Endothelial cell of umbilical vein (primary cell): ENCODE measurements at regions not wholly inside any gene's neighbourhood (a gene's known extent, or its start where the extent isn't known, plus 50 kb on each side); places are given as distances from the start of the nearest gene placed in this dataset.

ENCODE experiments used
- BruUV-seq: library from RNA; stranded (reverse); fragments of 400-500 nt; replicated peaks from 2 replicates; lab custom pipeline; 2021; lab: Mats Ljungman, UMichigan
- CTCF ChIA-PET: fragments of 300-600, 350-600 bp; sonication (Branson Sonifier 250); formaldehyde crosslinking; loops from one replicate; lab custom pipeline; 2021; ENCODE audit warnings: antibody characterized with exemption, inconsistent platforms; lab: Charles Lee
- POLR2A ChIA-PET: fragments of 300-600, 350-600 bp; sonication (Branson Sonifier 250); formaldehyde crosslinking; loops from one replicate; lab custom pipeline; 2021; ENCODE audit warnings: antibody characterized with exemption, inconsistent platforms; lab: Charles Lee
- DNase-seq: peaks from one replicate; pipeline ENCODE4 v3.0.0-alpha.2; 2011; ENCODE audit warnings: low read depth, low spot score
- FAIRE-seq: peaks from 2 replicates; lab custom pipeline; 2011; peaks lifted over from hg19 to GRCh38; lab: Jason Lieb, UNC
- H2AFZ ChIP-seq: 2 replicates; pipeline ENCODE4 v1.6.0; 2012; ENCODE audit warnings: low read depth, low read length, control low read depth, inconsistent platforms
- H3K27ac ChIP-seq: 2 replicates; pipeline ENCODE4 v1.5.1; 2011; ENCODE audit warnings: low read depth, mild to moderate bottlenecking, control low read depth, low read length, moderate library complexity; ENCODE audit not compliant: insufficient read depth
- H3K27me3 ChIP-seq, 2 experiments: 2 replicates each; pipeline versions ENCODE4 v1.6.0 to v1.6.1; 2011; ENCODE audit warnings: low read length in 2 of 2, mixed read lengths in 1 of 2; ENCODE audit not compliant: control insufficient read depth in 2 of 2, insufficient read depth in 2 of 2
- H3K36me3 ChIP-seq, 2 experiments: 2 replicates in 1 of 2; 3 replicates in 1 of 2; pipeline ENCODE4 v1.5.1; 2011; ENCODE audit warnings: low read length in 2 of 2, mild to moderate bottlenecking in 1 of 2, moderate library complexity in 1 of 2; ENCODE audit not compliant: control insufficient read depth in 2 of 2, insufficient read depth in 2 of 2; ENCODE audit errors: extremely low read depth in 1 of 2
- H3K4me1 ChIP-seq: 3 replicates; pipeline ENCODE4 v1.5.1; 2011; ENCODE audit warnings: mild to moderate bottlenecking, low read length; ENCODE audit not compliant: control insufficient read depth, insufficient read depth; ENCODE audit errors: extremely low read depth
- H3K4me2 ChIP-seq: 2 replicates; pipeline ENCODE4 v1.6.1; 2011; ENCODE audit warnings: low read length, control low read depth, mixed read lengths; ENCODE audit not compliant: insufficient read depth
- H3K4me3 ChIP-seq, 3 experiments: fragments of 200-600 bp in 1 of 3; sonication (generic), shearing (Covaris generic) in 1 of 3; replicated peaks in 1 of 3; 2 replicates each; pipeline ENCODE4 v1.5.1; 2011 to 2016; ENCODE audit warnings: control low read depth in 3 of 3, low read length in 3 of 3, mild to moderate bottlenecking in 2 of 3, inconsistent platforms in 1 of 3, low read depth in 1 of 3, moderate library complexity in 1 of 3; ENCODE audit not compliant: insufficient read depth in 1 of 3
- H3K79me2 ChIP-seq: 2 replicates; pipeline ENCODE4 v1.6.0; 2012; ENCODE audit warnings: low read length, inconsistent platforms; ENCODE audit not compliant: control insufficient read depth, insufficient read depth
- H3K9ac ChIP-seq: replicated peaks from 2 replicates; pipeline ENCODE3; 2011; ENCODE audit warnings: low read length, control low read depth; ENCODE audit not compliant: insufficient read depth; ENCODE audit errors: extremely low read depth
- H3K9me1 ChIP-seq: replicated peaks from 3 replicates; pipeline ENCODE4 v1.6.0; 2011; ENCODE audit warnings: mild to moderate bottlenecking, low read length; ENCODE audit not compliant: control insufficient read depth, insufficient read depth; ENCODE audit errors: extremely low read depth
- H3K9me3 ChIP-seq: replicated peaks from 2 replicates; pipeline ENCODE4 v1.5.1; 2012; ENCODE audit warnings: low read length, inconsistent platforms; ENCODE audit not compliant: control insufficient read depth, insufficient read depth
- H4K20me1 ChIP-seq: replicated peaks from 2 replicates; pipeline ENCODE3; 2011; ENCODE audit warnings: mild to moderate bottlenecking, low read length; ENCODE audit not compliant: control insufficient read depth, insufficient read depth; ENCODE audit errors: extremely low read depth
- CTCF ChIP-seq, 2 donors: IDR thresholded peaks; 1 replicate in 1 of 2; 2 replicates in 1 of 2; pipeline ENCODE4 v1.5.1; 2011; ENCODE audit warnings: low read length in 2 of 2, mild to moderate bottlenecking in 2 of 2, moderate library complexity in 2 of 2, control low read depth in 1 of 2, inconsistent platforms in 1 of 2, low read depth in 1 of 2; ENCODE audit not compliant: insufficient read depth in 1 of 2; ENCODE audit errors: extremely low read depth in 1 of 2
- EZH2 ChIP-seq: IDR thresholded peaks from 2 replicates; pipeline ENCODE4 v1.6.1; 2012; ENCODE audit warnings: borderline replicate concordance, low read depth, mild to moderate bottlenecking, moderate library complexity, low read length, inconsistent platforms; ENCODE audit not compliant: severe bottlenecking
- FOS ChIP-seq: IDR thresholded peaks from 2 replicates; pipeline ENCODE4 v1.6.1; 2011; ENCODE audit warnings: mild to moderate bottlenecking, low read length, moderate library complexity, borderline replicate concordance; ENCODE audit not compliant: insufficient read depth
- GATA2 ChIP-seq: IDR thresholded peaks from 2 replicates; pipeline ENCODE4 v1.7.0; 2011; ENCODE audit warnings: low read depth, mild to moderate bottlenecking, moderate library complexity, mixed read lengths, low read length; ENCODE audit not compliant: insufficient read length, insufficient read depth
- JUN ChIP-seq: IDR thresholded peaks from 2 replicates; pipeline ENCODE4 v1.6.1; 2011; ENCODE audit warnings: borderline replicate concordance, low read depth; ENCODE audit not compliant: insufficient read length, insufficient read depth
- MAX ChIP-seq: IDR thresholded peaks from 2 replicates; pipeline ENCODE4 v1.6.1; 2011; ENCODE audit not compliant: insufficient read depth, insufficient read length
- MYC ChIP-seq: IDR thresholded peaks from one replicate; pipeline ENCODE4 v1.6.1; 2011; ENCODE audit warnings: mild to moderate bottlenecking, low read depth, low read length
- POLR2A ChIP-seq: IDR thresholded peaks from 2 replicates; pipeline ENCODE4 v1.6.1; 2012; ENCODE audit warnings: low read depth, mild to moderate bottlenecking, control low read depth, low read length
- POLR2AphosphoS5 ChIP-seq: IDR thresholded peaks from 2 replicates; pipeline ENCODE4 v1.6.1; 2012; ENCODE audit warnings: low read depth, mild to moderate bottlenecking, control low read depth, low read length, moderate library complexity; ENCODE audit not compliant: insufficient read depth
- dilution Hi-C: fragments of 300-500 bp; cut with MboI; formaldehyde crosslinking; loops from one replicate; pipeline ENCODE4 v1.15.0; 2019; ENCODE audit warnings: low sequenced_read_pairs; ENCODE audit not compliant: extremely low pct_ligation_motif_present
- intact Hi-C: fragments of 100-400 bp; cut with micrococcal nuclease; formaldehyde crosslinking; loops from one replicate; pipeline ENCODE4 v1.10.0; 2022

GRCh38 chr12:75646329-75647210 lies 135.2 kb upstream of the KRR1 start:
- Histone ChIP-seq H3K27me3 (no peaks in the 10 kb centered on the region), H3K36me3 (no peaks in the 10 kb centered on the region), H4K20me1 (no peaks in the 10 kb centered on the region), H3K79me2 (no peaks in the 10 kb centered on the region), H2AFZ (no peak overlapping the region), H3K4me3 (no peak overlapping the region), H3K9me1 (no peaks in the 10 kb centered on the region), H3K9me3 (no peaks in the 10 kb centered on the region), H3K4me1 (no peaks in the 10 kb centered on the region), H3K9ac (no peak overlapping the region), H3K27ac (no peak overlapping the region), H3K4me2 (no peak overlapping the region)
- TF ChIP-seq MYC (no peak), CTCF (IDR thresholded peaks at IDR 0.05; ENCODE audit: extremely low read depth in 1 of 2, insufficient read depth in 1 of 2, low read depth in 1 of 2, low read length in 2 of 2) (no peak), JUN (no peak), POLR2AphosphoS5 (no peak), FOS (no peak), POLR2A (no peak), GATA2 (no peak), EZH2 (no peak), MAX (no peak)
- dilution Hi-C loops, result no loop called here
- no peak for DNase-seq
- BruUV-seq, result no TSS peak
- FAIRE-seq, result no peak
- POLR2A ChIA-PET, result no interaction called here
- CTCF ChIA-PET, result no interaction called here
- intact Hi-C loops, result no loop called here
